ENCODE measurements at regions not wholly inside any gene's neighbourhood (a gene's known extent, or its start where the extent isn't known, plus 50 kb on each side); places are given as distances from the start of the nearest gene placed in this dataset.

- TF ChIP-seq, protein P1, sequence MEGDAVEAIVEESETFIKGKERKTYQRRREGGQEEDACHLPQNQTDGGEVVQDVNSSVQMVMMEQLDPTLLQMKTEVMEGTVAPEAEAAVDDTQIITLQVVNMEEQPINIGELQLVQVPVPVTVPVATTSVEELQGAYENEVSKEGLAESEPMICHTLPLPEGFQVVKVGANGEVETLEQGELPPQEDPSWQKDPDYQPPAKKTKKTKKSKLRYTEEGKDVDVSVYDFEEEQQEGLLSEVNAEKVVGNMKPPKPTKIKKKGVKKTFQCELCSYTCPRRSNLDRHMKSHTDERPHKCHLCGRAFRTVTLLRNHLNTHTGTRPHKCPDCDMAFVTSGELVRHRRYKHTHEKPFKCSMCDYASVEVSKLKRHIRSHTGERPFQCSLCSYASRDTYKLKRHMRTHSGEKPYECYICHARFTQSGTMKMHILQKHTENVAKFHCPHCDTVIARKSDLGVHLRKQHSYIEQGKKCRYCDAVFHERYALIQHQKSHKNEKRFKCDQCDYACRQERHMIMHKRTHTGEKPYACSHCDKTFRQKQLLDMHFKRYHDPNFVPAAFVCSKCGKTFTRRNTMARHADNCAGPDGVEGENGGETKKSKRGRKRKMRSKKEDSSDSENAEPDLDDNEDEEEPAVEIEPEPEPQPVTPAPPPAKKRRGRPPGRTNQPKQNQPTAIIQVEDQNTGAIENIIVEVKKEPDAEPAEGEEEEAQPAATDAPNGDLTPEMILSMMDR (IDR thresholded peaks at IDR 0.05): no peak
- TF ChIP-seq POLR2A (IDR thresholded peaks at IDR 0.05) (no peak), POLR2AphosphoS5 (IDR thresholded peaks at IDR 0.05) (no peak)
These were observed 931.9 kb upstream of the SLC39A10 start for GRCh38 chr2:194725169-194725568.

Data from stomach (tissue), 4 donors.